ENCODE measurements at regions not wholly inside any gene's neighbourhood (a gene's known extent, or its start where the extent isn't known, plus 50 kb on each side); places are given as distances from the start of the nearest gene placed in this dataset.

DNA sequence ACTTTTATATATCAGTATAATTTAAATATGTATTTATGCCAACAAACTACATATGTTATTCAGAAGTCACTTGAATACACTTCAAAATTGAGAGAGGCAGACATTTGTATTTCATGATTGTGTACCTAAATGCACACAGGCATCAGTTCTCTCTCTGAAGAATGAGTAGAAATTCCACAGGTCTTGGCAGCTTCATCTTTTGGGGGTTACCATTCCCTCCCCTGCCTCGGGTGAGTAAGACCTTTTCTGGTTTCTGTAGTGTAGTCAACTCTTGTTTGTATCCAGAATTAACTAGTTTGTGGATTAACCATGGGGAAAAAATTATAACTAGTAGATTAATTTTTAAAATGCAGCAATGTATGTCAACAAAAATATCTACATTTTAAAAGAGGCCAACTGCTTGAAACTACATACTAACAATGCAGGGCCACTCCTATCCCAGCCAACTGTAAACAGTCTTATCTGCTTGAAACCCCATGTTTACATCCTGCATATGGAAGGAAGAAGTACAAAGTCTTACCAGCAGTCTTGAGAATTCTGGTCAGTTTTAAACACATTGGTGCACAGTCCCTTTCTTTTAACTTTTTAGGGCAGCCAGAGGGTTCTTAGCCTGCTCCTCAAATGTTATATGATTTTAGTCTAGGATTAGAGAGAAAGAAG lies 339.6 kb upstream of the KIF2A start:
- TF ChIP-seq, protein P1, sequence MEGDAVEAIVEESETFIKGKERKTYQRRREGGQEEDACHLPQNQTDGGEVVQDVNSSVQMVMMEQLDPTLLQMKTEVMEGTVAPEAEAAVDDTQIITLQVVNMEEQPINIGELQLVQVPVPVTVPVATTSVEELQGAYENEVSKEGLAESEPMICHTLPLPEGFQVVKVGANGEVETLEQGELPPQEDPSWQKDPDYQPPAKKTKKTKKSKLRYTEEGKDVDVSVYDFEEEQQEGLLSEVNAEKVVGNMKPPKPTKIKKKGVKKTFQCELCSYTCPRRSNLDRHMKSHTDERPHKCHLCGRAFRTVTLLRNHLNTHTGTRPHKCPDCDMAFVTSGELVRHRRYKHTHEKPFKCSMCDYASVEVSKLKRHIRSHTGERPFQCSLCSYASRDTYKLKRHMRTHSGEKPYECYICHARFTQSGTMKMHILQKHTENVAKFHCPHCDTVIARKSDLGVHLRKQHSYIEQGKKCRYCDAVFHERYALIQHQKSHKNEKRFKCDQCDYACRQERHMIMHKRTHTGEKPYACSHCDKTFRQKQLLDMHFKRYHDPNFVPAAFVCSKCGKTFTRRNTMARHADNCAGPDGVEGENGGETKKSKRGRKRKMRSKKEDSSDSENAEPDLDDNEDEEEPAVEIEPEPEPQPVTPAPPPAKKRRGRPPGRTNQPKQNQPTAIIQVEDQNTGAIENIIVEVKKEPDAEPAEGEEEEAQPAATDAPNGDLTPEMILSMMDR (IDR thresholded peaks at IDR 0.05; ENCODE audit: extremely low read depth, insufficient read depth, missing control alignments) = no peak
- DNase-seq (ENCODE audit: low spot score) = no peak
- in situ Hi-C loops (cut with MboI; ENCODE audit: low pct_unique_long_range_greater_than_20kb, low sequenced_read_pairs, unreplicated experiment) = no loop called here

- in situ Hi-C loops (cut with MboI; ENCODE audit: low pct_unique_long_range_greater_than_20kb, low sequenced_read_pairs, unreplicated experiment) = no loop called here
- DNase-seq (ENCODE audit: low spot score) = no peak
These were observed 339.0 kb upstream of the KIF2A start for GRCh38 chr5:61966997-61967396.

DNA sequence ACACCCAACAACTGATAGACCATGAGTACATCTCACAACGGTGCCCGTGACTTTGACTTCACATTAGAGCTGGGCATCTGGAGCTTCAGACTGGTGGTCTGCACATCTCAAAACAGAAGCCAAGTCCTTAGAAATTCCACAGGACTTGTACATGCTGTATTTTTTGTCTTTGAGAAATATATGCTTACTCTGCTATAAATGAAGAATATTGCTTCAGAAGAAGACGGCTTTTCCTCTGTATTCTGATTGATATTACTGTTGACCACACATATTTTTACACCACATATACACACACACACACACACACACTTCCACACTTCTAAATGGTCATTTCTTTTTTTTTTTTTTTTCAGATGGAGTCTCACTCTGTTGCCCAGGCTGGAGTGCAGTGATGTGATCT lies 338.3 kb upstream of the KIF2A start:
- in situ Hi-C loops (cut with MboI; ENCODE audit: low pct_unique_long_range_greater_than_20kb, low sequenced_read_pairs, unreplicated experiment) = no loop called here
- TF ChIP-seq, protein P1 (IDR thresholded peaks at IDR 0.05; ENCODE audit: extremely low read depth, insufficient read depth, missing control alignments) = no peak
- DNase-seq (ENCODE audit: low spot score) = no peak

More at GRCh38 chr5:61966997-61967396, 339.0 kb upstream of the KIF2A start:
- TF ChIP-seq, protein P1 (IDR thresholded peaks at IDR 0.05; ENCODE audit: extremely low read depth, insufficient read depth, missing control alignments) = no peak

DNA sequence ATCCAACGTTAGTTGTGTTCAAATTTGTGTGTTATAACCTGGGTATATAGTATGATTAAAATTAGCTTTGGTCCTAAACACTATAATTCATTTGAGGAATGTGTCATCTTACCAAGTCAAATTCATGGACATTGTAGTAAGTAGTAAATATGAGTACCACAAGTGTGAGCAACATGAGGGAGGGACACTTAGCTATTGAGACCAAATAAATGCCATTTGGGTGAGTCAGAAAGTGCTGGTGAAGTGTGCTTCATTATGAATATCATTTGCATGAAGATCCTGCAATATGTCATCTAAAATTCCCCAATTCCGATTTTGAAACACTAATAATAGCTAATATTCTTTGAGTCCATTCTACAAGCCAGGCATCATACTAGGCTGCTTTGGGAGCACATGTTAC lies 336.7 kb upstream of the KIF2A start:
- DNase-seq (ENCODE audit: low spot score) = no peak
- TF ChIP-seq, protein P1 (IDR thresholded peaks at IDR 0.05; ENCODE audit: extremely low read depth, insufficient read depth, missing control alignments) = no peak
- in situ Hi-C loops (cut with MboI; ENCODE audit: low pct_unique_long_range_greater_than_20kb, low sequenced_read_pairs, unreplicated experiment) = no loop called here

DNA sequence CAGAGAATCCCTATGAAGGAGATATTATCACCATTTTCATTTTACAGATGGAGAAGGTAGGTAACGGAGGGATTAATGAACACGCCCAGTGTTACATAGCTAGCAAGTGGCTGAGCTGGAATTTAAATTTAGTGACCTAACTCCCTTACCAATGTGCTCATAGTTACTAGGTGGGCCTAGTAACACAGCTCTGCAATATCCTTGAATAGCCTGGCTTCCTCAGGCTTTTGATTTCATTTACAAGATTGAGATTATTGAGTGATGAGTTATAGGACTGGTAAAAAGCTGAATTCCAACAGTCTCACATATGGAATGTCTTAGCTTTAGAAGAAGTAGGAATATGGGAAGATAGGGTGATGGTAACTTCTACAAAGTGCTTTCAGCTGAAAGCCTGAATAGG lies 336.3 kb upstream of the KIF2A start:
- in situ Hi-C loops (cut with MboI; ENCODE audit: low pct_unique_long_range_greater_than_20kb, low sequenced_read_pairs, unreplicated experiment) = no loop called here
- TF ChIP-seq, protein P1 (IDR thresholded peaks at IDR 0.05; ENCODE audit: extremely low read depth, insufficient read depth, missing control alignments) = no peak
- DNase-seq (ENCODE audit: low spot score) = no peak

DNA sequence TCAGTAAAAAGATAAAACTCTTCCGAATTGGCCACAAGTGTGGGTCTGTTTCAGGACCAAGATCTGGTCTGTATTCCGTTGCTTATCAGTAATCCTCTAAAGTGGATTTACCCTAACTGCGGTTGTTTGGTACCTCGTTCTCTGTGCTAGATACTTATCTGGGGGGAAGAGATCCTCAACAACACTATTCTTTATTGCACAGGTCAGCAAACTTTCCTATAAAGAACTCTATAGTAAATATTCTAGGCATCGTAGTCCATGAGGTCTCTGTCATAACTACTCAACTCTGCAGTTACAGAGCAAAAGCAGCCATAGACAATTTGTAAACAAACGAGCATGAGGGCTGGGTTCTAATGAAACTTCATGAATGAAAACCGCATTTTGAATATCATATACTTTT lies 335.8 kb upstream of the KIF2A start:
- TF ChIP-seq, protein P1 (IDR thresholded peaks at IDR 0.05; ENCODE audit: extremely low read depth, insufficient read depth, missing control alignments) = no peak
- in situ Hi-C loops (cut with MboI; ENCODE audit: low pct_unique_long_range_greater_than_20kb, low sequenced_read_pairs, unreplicated experiment) = no loop called here

More for the DNA sequence above, 335.8 kb upstream of the KIF2A start:
- no peak for DNase-seq (ENCODE audit: low spot score)

Data from GM13977 (cell line).